Skeletal muscle satellite cell (primary cell): ENCODE measurements at regions not wholly inside any gene's neighbourhood (a gene's known extent, or its start where the extent isn't known, plus 50 kb on each side); places are given as distances from the start of the nearest gene placed in this dataset.
"Not testable (repeated sequence)": the region's sequence is repeated elsewhere in the genome, so short reads cannot be mapped to it uniquely, and the experiment has no call there.

Experiments
- H3K27me3 ChIP-seq: 2 replicates; pipeline ENCODE4 v1.7.0; 2013; ENCODE audit warnings: low read length; ENCODE audit not compliant: control insufficient read depth, insufficient read depth
- H3K36me3 ChIP-seq: 2 replicates; pipeline ENCODE4 v1.7.0; 2013; ENCODE audit warnings: mild to moderate bottlenecking, control low read depth, low read length; ENCODE audit not compliant: insufficient read depth
- H3K4me1 ChIP-seq: 2 replicates; pipeline ENCODE4 v1.7.0; 2013; ENCODE audit warnings: low read length; ENCODE audit not compliant: control insufficient read depth, insufficient read depth
- H3K4me2 ChIP-seq: 2 replicates; pipeline ENCODE4 v1.7.0; 2013; ENCODE audit warnings: mild to moderate bottlenecking, low read length
- H3K4me3 ChIP-seq: 2 replicates; pipeline ENCODE4 v1.7.0; 2013; ENCODE audit warnings: low read length
- H3K9ac ChIP-seq: 2 replicates; pipeline ENCODE4 v1.7.0; 2013; ENCODE audit warnings: mild to moderate bottlenecking, low read depth, low read length, moderate library complexity
- H3K9me3 ChIP-seq: replicated peaks from 2 replicates; pipeline ENCODE4 v1.7.0; 2013; ENCODE audit warnings: mild to moderate bottlenecking, control low read depth, low read length

DNA sequence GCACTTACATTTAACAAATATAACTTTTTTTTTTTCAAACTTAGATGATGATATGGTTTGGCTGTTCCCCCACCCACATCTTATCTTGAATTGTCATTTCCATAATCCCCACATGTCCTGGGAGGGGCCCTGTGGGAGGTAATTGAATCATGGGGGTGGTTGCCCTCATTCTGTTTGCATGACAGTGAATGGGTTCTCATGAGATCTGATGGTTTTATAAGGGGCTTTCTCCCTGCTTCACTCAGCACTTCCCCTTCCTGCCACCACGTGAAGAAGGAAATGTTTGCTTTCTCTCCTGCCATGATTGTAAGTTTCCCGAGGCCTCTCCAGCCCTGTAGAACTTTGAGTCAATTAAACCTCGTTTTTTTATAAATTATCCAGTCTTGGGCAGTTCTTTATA lies 432.6 kb downstream of the AMY1C start:
- H3K4me1 ChIP-seq, result no peaks in the 10 kb centered on the region
- H3K27me3 ChIP-seq, result no peaks in the 10 kb centered on the region
- H3K9me3 ChIP-seq, result peaks cover 3% of the 10 kb centered on the region
- no peaks in the 10 kb centered on the region for H3K36me3 ChIP-seq
- H3K9ac ChIP-seq, result no peak overlapping the region
- no peak overlapping the region for H3K4me2 ChIP-seq
- H3K4me3 ChIP-seq, result no peak overlapping the region

DNA sequence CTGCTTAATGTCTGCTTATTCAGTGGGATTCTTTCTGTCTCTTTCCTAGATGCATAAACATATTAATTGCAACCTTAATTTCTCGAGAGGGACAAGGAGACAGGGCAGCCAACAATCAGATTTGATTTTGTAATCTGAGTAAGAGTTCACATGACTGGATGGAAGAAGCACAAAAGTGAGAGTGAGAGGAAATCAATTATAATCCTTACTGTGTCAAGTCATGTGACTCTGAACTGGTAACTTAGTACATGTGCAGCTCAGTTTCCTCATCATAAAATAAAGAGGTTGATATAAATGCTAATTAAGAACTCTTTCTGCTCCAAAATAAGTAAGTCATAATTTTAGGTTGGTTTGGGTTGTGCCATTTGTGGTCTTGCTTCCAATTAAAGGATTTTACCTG lies 439.5 kb downstream of the AMY1C start:
- Histone ChIP-seq H3K9me3 (no peaks in the 10 kb centered on the region), H3K4me1 (no peaks in the 10 kb centered on the region), H3K4me2 (no peak overlapping the region), H3K4me3 (no peak overlapping the region), H3K9ac (no peak overlapping the region), H3K36me3 (no peaks in the 10 kb centered on the region), H3K27me3 (no peaks in the 10 kb centered on the region)

DNA sequence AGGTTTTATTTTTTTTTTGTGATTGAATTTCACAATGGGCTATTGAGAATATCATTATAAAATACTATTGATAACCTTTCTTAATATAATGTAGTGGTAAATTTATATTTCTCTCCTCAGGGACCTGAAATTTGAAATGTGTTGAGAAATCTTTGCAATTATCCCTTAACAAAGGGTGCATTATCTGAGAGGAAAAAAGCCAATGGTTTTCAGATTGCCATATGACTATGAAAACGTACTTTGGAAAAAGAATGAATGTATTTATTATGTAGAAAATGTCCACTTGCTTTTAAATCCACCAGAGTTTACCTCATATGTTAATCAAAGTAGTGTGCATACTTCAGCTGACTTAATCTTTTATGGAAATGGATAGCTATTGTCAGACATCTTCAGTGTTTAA lies 441.1 kb downstream of the AMY1C start:
- H3K4me2 ChIP-seq, result no peak overlapping the region
- H3K4me1 ChIP-seq, result no peaks in the 10 kb centered on the region
- no peaks in the 10 kb centered on the region for H3K27me3 ChIP-seq
- H3K9me3 ChIP-seq, result no peaks in the 10 kb centered on the region
- H3K9ac ChIP-seq, result no peak overlapping the region
- no peak overlapping the region for H3K4me3 ChIP-seq
- H3K36me3 ChIP-seq, result no peaks in the 10 kb centered on the region

DNA sequence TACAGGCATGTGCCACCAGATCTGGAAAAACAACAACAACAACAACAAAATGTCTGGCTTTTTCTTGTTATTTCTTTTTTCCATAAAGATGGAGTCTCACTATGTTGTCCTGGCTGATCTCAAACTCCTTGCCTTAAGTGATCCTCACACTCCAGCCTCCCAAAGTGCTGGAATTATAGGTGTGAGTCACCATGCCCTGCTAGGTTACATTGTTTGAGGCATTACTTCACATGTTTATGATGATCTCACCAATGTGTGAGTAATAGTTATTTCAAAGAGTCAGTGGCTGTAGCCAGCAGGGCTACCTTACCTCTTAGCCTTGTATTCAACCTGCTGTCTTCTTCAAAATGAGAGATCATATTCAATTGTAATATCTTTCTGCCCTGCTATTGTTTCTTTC lies 445.7 kb downstream of the AMY1C start:
- Histone ChIP-seq H3K27me3 (no peaks in the 10 kb centered on the region), H3K36me3 (no peaks in the 10 kb centered on the region), H3K4me2 (no peak overlapping the region), H3K4me1 (no peaks in the 10 kb centered on the region), H3K4me3 (no peak overlapping the region), H3K9me3 (no peaks in the 10 kb centered on the region), H3K9ac (no peak overlapping the region)

DNA sequence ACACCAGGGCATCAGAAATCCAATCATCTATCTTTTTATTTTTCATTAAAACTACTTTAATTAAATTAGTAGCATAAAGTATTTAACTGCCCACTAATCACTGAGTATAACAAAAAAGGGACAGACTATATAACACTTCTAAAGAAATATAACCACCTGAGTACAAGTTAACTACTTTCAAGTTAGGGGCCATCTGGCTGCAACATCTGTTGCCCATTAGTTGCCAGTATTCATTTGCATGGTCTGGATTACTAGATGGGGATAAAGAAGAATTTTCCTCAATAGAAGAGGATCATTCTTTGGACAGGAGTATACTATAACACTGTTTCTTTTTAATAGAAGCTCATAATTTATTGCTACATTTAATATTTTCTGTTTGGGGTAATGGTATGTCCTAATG lies 446.4 kb downstream of the AMY1C start:
- Histone ChIP-seq H3K9ac (no peak overlapping the region), H3K9me3 (no peaks in the 10 kb centered on the region), H3K36me3 (no peaks in the 10 kb centered on the region), H3K4me2 (no peak overlapping the region), H3K4me1 (no peaks in the 10 kb centered on the region), H3K4me3 (no peak overlapping the region), H3K27me3 (no peaks in the 10 kb centered on the region)

DNA sequence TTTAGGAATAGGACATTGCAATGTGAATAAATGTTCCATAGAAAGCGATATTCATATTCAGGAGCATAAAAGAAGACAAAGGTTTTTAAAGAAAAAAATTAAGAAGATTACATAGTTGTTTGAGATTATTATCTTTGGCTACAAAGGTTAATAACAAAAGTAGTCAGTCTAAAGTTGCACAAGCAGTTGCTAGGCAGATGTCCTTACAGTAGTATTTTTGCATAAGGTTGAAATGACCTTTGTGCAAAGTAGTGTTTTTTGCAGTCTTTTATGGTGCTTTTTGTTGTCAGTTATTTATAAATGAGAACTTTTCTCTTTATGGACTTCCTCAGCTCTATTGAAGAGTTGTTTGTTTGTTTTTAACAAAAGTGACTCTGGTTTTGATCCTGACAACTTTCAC lies 447.8 kb downstream of the AMY1C start:
- no peak overlapping the region for H3K4me2 ChIP-seq
- no peak overlapping the region for H3K4me3 ChIP-seq
- H3K36me3 ChIP-seq, result no peaks in the 10 kb centered on the region
- H3K27me3 ChIP-seq, result no peaks in the 10 kb centered on the region
- no peak overlapping the region for H3K9ac ChIP-seq
- no peaks in the 10 kb centered on the region for H3K4me1 ChIP-seq
- no peaks in the 10 kb centered on the region for H3K9me3 ChIP-seq

DNA sequence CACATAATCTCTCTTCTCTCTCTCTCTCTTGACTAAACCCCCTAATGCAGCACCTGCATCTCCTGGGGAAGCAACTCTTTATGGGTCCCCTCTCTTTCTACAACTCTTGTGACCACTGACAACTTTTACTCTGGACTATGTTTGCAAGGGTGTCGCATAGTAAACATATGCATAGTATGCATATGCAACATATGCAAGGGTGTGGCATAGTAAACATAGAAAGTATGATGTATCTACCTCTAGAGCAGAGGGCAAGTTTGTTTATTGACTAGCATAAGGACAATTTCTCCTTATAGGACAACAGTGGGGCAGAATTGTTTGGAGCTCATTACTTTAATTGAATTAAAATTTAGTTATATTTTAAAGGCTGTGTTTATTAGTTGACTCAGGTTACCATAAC lies 462.5 kb downstream of the AMY1C start:
- Histone ChIP-seq H3K9me3 (peaks cover 5% of the 10 kb centered on the region), H3K4me3 (no peak overlapping the region), H3K9ac (no peak overlapping the region), H3K4me1 (no peaks in the 10 kb centered on the region), H3K36me3 (no peaks in the 10 kb centered on the region), H3K27me3 (no peaks in the 10 kb centered on the region), H3K4me2 (no peak overlapping the region)

DNA sequence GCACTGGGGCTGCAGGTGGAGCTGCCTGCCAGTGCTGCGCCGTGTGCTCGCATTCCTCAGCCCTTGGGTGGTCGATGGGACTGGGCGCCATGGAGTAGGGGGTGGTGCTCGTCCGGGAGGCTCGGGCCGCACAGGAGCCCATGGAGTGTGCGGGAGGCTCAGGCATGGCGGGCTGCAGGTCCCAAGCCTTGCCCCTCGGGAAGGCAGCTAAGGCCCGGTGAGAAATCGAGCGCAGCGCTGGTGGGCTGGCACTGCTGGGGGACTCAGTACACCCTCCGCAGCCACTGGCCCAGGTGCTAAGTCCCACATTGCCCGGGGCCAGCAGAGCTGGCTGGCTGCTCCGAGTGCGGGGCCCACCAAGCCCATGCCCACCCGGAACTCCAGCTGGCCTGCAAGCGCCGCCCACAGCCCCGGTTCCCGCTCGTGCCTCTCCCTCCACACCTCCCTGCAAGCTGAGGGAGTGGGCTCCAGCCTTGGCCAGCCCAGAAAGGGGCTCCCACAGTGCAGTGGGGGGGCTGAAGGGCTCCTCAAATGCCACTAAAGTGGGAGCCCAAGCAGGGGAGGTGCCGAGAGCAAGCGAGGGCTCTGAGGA lies 467.8 kb downstream of the AMY1C start:
- H3K9me3 ChIP-seq, H3K36me3 ChIP-seq, H3K9ac ChIP-seq, H3K27me3 ChIP-seq, H3K4me3 ChIP-seq, H3K4me2 ChIP-seq, H3K4me1 ChIP-seq: not testable (repeated sequence)

DNA sequence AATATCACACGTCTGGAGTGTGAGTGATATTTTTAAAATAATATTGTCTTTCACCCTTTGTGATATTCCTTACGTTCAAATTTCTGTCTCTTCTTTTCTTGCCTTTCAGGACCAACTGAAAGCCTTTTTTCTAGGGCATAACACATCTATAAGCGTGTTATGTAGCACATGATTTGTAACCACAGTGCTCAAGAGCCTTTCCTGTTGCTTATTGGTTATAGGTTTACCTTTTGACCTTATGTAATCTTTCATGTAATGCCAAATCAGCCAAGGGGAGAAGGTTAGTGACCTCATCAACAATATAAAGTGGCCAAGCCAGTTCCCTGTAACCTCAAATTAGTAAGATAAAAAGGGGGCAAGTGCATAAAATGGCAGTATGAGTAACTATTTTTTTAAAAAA lies 480.2 kb downstream of the AMY1C start:
- no peak overlapping the region for H3K9ac ChIP-seq
- H3K4me2 ChIP-seq, result no peak overlapping the region
- peaks cover 4% of the 10 kb centered on the region for H3K9me3 ChIP-seq
- H3K36me3 ChIP-seq, result no peaks in the 10 kb centered on the region
- no peak overlapping the region for H3K4me3 ChIP-seq
- H3K4me1 ChIP-seq, result no peaks in the 10 kb centered on the region
- H3K27me3 ChIP-seq, result no peaks in the 10 kb centered on the region

DNA sequence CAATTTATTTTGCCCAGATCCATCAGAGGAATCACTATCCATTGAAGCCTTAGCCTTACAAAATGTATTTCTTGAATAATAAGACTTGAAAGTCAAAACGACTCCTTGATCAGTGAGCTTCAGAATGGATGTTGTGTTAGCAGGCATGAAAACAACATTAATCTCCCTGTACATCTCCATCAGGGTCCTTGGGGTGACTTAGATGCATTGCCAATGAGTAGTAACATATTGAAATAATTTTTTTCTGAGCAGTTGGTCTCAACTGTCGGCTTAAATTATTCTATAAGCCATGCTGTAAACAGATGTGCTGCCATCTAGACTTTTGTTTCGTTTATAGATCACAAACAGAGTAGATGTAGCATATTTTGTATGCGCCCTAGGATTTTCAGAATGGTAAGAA lies 482.0 kb downstream of the AMY1C start:
- Histone ChIP-seq H3K4me1 (no peaks in the 10 kb centered on the region), H3K36me3 (no peaks in the 10 kb centered on the region), H3K9me3 (peaks cover 4% of the 10 kb centered on the region), H3K27me3 (no peaks in the 10 kb centered on the region), H3K4me3 (no peak overlapping the region), H3K9ac (no peak overlapping the region), H3K4me2 (no peak overlapping the region)

DNA sequence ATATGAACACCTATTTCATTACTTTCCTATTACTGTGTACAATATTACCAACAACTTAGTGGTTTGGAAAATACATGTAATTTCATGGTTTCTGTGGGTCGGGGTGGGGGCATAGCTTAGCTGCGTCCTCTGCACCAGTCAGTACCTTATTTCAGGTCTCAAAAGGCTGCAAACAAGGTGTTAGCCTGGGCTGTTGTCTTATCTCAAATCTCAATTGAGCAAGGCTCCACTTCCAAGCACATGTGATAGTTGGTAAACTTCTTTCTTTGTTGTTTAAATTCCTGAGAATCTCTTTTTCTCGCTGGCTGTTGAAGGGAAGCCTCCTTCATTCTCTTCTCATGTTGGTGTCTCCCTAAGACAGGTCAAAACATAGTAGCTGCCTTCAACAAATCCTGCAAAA lies 485.4 kb downstream of the AMY1C start:
- Histone ChIP-seq H3K4me2 (no peak overlapping the region), H3K4me1 (no peaks in the 10 kb centered on the region), H3K4me3 (no peak overlapping the region), H3K27me3 (no peaks in the 10 kb centered on the region), H3K9me3 (no peaks in the 10 kb centered on the region), H3K9ac (no peak overlapping the region), H3K36me3 (no peaks in the 10 kb centered on the region)

DNA sequence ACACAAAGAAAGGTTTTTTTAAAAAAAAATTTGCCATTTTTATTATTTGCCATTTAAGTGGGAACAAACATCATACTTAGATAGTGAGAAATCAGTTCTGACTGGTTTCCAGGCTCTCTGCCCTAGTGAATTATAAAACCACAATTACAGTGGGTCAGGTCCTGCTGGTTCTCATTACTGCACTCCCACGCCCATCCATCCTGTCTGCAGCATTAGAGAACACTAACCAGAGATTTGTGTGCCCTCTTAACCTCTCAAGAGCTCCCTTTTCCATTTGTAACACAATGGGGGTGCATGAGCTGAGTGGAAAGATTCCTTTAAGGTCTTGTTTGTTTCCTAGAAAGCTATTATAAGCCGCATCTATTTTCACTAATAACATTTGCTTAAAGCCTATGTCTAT lies 489.3 kb downstream of the AMY1C start:
- H3K9ac ChIP-seq, result no peak overlapping the region
- no peaks in the 10 kb centered on the region for H3K9me3 ChIP-seq
- no peaks in the 10 kb centered on the region for H3K36me3 ChIP-seq
- H3K4me3 ChIP-seq, result no peak overlapping the region
- H3K4me2 ChIP-seq, result no peak overlapping the region
- H3K4me1 ChIP-seq, result no peaks in the 10 kb centered on the region
- H3K27me3 ChIP-seq, result no peaks in the 10 kb centered on the region
